OCI-LY1 (cell line): ENCODE measurements at regions not wholly inside any gene's neighbourhood (a gene's known extent, or its start where the extent isn't known, plus 50 kb on each side); places are given as distances from the start of the nearest gene placed in this dataset.

Experiments used
- CTCF ChIP-seq: fragments of 200-600 bp; sonication (generic), shearing (Covaris generic); IDR thresholded peaks from 2 replicates; pipeline ENCODE4 v1.5.1; 2017; ENCODE audit warnings: mild to moderate bottlenecking, antibody characterized with exemption, low read length, moderate library complexity, mixed read lengths
- EZH2 ChIP-seq: fragments of 200-600 bp; sonication (generic), shearing (Covaris generic); IDR thresholded peaks from 2 replicates; pipeline ENCODE4 v1.8.0; 2017; ENCODE audit warnings: borderline replicate concordance, mixed run types, mild to moderate bottlenecking, antibody characterized with exemption, low read length, moderate library complexity, mixed read lengths

GRCh38 chr20:20971810-20972209 lies 134.3 kb downstream of the LINC00237 start:
- TF ChIP-seq CTCF (no peak), EZH2 (no peak)
